DMS114 treated with DMSO at 0.1 percent for 48 hours (cell line): ENCODE measurements at regions not wholly inside any gene's neighbourhood (a gene's known extent, or its start where the extent isn't known, plus 50 kb on each side); places are given as distances from the start of the nearest gene placed in this dataset.
"Not testable (repeated sequence)": the region's sequence is repeated elsewhere in the genome, so short reads cannot be mapped to it uniquely, and the experiment has no call there.

Experiments used
- DNase-seq: peaks from one replicate; lab custom pipeline; 2025; ENCODE audit not compliant: unreplicated experiment; lab: John Stamatoyannopoulos, UW

- no peak for DNase-seq
Measured at GRCh38 chr13:104949840-104950740, 1585.4 kb downstream of the EFNB2 start.

GRCh38 chr13:104944176-104944575 is 1591.3 kb downstream of the EFNB2 start:
- no peak for DNase-seq

- DNase-seq, result no peak
Measured at GRCh38 chr13:104943331-104943730, 1592.1 kb downstream of the EFNB2 start.

- DNase-seq, result no peak
Measured at GRCh38 chr13:104937881-104938280, 1597.6 kb downstream of the EFNB2 start.

GRCh38 chr13:104936304-104936703 is 1599.2 kb downstream of the EFNB2 start:
- no peak for DNase-seq

- not testable (repeated sequence) for DNase-seq
Measured at GRCh38 chr13:104920513-104920912, 1614.9 kb downstream of the EFNB2 start.

GRCh38 chr13:104920091-104920490 is 1615.4 kb downstream of the EFNB2 start:
- DNase-seq, result no peak

- DNase-seq, result no peak
Measured at GRCh38 chr13:104900191-104900817, 1635.2 kb downstream of the EFNB2 start.

GRCh38 chr13:104898484-104898883 is 1637.0 kb downstream of the EFNB2 start:
- DNase-seq, result no peak

GRCh38 chr13:104895521-104895920 is 1639.9 kb downstream of the EFNB2 start:
- no peak for DNase-seq

GRCh38 chr13:104875038-104875754 is 1660.3 kb downstream of the EFNB2 start:
- DNase-seq, result no peak

- no peak for DNase-seq
Measured at GRCh38 chr13:104872153-104872552, 1663.3 kb downstream of the EFNB2 start.

GRCh38 chr13:104871456-104871855 is 1664.0 kb downstream of the EFNB2 start:
- no peak for DNase-seq

- no peak for DNase-seq
Measured at GRCh38 chr13:104869501-104869900, 1666.0 kb downstream of the EFNB2 start.

- DNase-seq, result no peak
Measured at GRCh38 chr13:104868806-104869205, 1666.7 kb downstream of the EFNB2 start.

GRCh38 chr13:104855581-104855980 is 1679.9 kb downstream of the EFNB2 start:
- DNase-seq, result no peak

GRCh38 chr13:104854698-104855097 is 1680.8 kb downstream of the EFNB2 start:
- no peak for DNase-seq

- DNase-seq, result no peak
Measured at GRCh38 chr13:104854007-104854406, 1681.5 kb downstream of the EFNB2 start.

GRCh38 chr13:104847922-104848321 is 1687.5 kb downstream of the EFNB2 start:
- DNase-seq, result no peak

GRCh38 chr13:104843401-104843800 is 1692.1 kb downstream of the EFNB2 start:
- no peak for DNase-seq

GRCh38 chr13:104841110-104841509 is 1694.4 kb downstream of the EFNB2 start:
- DNase-seq, result no peak

- DNase-seq, result no peak
Measured at GRCh38 chr13:104837756-104838155, 1697.7 kb downstream of the EFNB2 start.
